Skin epidermis (tissue), 12 donors: ENCODE measurements at regions not wholly inside any gene's neighbourhood (a gene's known extent, or its start where the extent isn't known, plus 50 kb on each side); places are given as distances from the start of the nearest gene placed in this dataset.

ENCODE experiments used
- H3K27ac ChIP-seq, 21 experiments: fragments of 200-600 bp; sonication (generic) in 11 of 21; one replicate each; pipeline ENCODE4 v1.5.0; 2020; ENCODE audit warnings: mild to moderate bottlenecking in 3 of 21, inconsistent platforms in 2 of 21, moderate library complexity in 2 of 21
- H3K4me3 ChIP-seq, 7 experiments: fragments of 200-600 bp; sonication (generic) in 2 of 7; one replicate each; pipeline ENCODE4 v1.5.0; 2020; ENCODE audit warnings: inconsistent platforms in 2 of 7, mild to moderate bottlenecking in 2 of 7, moderate library complexity in 1 of 7

GRCh38 chr1:221315330-221315729 is 426.6 kb downstream of the DUSP10 start:
- H3K27ac ChIP-seq = peak overlapping the region in 2 of 21 experiments; percentile 4 to 39
- no peak overlapping the region for H3K4me3 ChIP-seq

DNA sequence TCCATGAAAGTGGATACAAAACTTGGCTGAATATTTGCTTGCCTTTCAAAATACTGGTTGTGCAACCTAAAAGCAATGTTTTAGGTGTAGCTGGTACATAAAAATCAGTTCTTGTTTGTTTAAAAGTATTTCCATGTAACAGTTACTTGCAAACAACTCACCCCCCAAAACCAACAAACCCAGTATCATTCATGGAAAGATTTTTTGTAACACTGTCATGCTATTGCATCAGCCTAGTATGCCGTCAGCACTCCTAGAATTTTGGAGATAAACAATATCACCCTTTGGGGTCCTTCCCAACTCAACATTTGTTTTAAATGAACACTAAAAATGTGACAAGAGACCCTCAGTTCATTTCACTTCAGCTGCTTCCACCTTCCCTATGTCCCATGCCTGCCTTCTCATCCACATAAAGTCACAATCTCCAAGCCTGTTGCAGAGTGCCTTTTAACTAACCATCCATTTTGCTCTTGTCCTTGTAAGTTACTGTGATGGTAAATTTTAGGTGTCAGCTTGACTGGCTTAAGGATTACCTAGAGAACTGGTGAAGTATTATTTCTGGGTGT is 425.3 kb downstream of the DUSP10 start:
- Histone ChIP-seq H3K27ac (no peak overlapping the region), H3K4me3 (no peak overlapping the region)

DNA sequence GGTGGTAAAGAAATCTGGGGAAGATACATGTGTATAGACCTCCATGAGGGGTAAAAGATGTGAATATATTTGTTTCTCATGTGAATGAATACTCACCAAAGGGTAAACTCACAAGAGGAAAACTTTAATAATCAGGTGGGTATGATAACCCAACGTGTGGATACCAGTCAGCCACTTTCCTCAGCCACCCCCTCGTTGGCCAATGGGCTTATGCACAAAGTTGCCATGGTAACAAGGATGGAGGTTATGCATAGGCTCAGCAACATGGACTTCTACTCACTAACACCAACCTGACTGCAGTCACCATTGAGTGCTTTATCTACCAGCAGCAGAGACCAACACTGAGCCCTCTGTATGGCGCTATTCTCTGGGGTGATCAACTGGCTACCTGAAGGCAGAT is 424.4 kb downstream of the DUSP10 start:
- H3K4me3 ChIP-seq = no peak overlapping the region
- no peak overlapping the region for H3K27ac ChIP-seq

DNA sequence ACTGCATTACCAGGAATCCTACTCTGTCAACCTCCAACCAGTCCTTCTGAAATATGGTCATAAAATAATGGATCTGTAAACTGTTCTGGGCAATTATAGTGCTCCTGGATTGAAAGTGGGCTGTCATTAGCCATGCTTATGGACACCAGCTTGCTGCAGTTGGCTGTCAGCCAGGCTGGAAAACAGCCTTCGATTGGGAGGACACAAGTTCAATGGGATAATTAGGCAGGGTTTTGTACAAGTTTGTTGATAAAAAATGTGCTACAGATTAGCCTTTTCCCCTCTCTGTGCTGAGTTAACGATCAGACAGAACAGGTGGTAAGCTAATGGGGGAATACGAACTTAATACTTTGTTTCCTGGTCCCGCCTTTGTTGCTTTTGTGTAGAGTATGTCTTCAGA is 413.9 kb downstream of the DUSP10 start:
- Histone ChIP-seq H3K4me3 (no peak overlapping the region), H3K27ac (no peak overlapping the region)

GRCh38 chr1:221328371-221328770 is 413.5 kb downstream of the DUSP10 start:
- Histone ChIP-seq H3K27ac (no peak overlapping the region), H3K4me3 (no peak overlapping the region)

GRCh38 chr1:221331273-221332183 is 410.4 kb downstream of the DUSP10 start:
- Histone ChIP-seq H3K27ac (no peak overlapping the region), H3K4me3 (no peak overlapping the region)

DNA sequence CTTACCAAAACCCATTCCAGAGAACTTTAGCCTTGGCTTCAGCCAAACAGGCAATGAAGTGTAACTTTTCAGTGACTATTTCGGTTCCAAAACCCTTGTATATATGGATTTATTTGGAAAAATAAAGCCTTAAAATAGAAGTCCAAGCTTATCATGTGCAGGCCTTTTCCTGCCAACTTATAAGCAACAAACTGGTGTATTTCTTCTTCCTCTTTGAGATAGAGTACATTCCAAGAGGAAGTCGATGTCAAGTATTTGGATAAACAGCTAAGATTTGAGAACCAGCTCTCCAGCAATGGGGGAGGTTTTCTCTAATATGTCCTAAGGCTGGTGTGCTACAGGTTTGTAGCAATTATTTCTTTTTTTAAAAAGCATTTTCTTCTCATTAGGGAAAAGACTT is 407.8 kb downstream of the DUSP10 start:
- no peak overlapping the region for H3K4me3 ChIP-seq
- H3K27ac ChIP-seq = no peak overlapping the region

- Histone ChIP-seq H3K27ac (peak overlapping the region in 13 of 21 experiments; percentile 13 to 78 (median 46)), H3K4me3 (no peak overlapping the region)
These were observed 406.5 kb downstream of the DUSP10 start for GRCh38 chr1:221335161-221336101.

- peak overlapping the region in 11 of 21 experiments; percentile 13 to 78 (median 46) for H3K27ac ChIP-seq
These were observed 405.8 kb downstream of the DUSP10 start for GRCh38 chr1:221336126-221336525.

GRCh38 chr1:221337106-221337505 is 404.8 kb downstream of the DUSP10 start:
- Histone ChIP-seq H3K4me3 (no peak overlapping the region), H3K27ac (no peak overlapping the region)

More at GRCh38 chr1:221336126-221336525, 405.8 kb downstream of the DUSP10 start:
- H3K4me3 ChIP-seq = no peak overlapping the region

DNA sequence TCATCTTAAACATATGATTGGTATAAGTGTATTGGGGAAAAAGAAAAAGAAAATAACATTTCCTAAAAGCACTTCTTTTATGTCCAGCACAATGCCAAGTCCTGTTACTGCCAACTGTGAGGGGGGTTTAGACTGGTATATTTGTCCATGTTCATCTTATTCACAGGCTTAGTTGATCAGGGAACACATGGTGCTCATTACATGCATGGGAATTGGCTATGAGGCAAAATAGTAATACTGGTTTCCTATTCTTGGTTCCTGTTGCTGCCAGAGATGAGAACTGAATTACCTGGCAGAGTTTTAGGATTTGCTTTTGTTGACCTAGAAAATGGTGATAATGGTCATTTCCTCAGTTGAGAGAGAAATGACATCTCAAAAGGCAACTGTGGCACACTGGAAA is 398.8 kb downstream of the DUSP10 start:
- Histone ChIP-seq H3K27ac (no peak overlapping the region), H3K4me3 (no peak overlapping the region)

DNA sequence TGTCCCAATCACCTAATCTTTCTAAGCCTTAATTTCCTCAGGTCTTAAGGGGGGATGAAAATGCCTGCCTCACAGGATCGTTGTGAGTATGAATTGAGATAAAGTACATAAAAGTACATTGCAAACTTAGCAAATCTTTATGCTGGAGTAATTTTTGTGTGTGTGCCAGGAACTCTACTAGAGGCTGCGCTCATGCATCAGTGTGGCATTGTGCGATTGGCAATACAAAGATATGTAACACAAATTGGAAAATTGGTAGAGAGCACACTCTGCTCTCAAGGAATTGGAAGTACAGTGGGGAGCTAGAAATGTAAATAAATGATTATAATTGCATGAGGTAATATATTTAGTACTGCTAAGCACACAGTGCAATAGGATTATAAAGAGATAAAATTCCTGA is 398.3 kb downstream of the DUSP10 start:
- H3K4me3 ChIP-seq = no peak overlapping the region
- no peak overlapping the region for H3K27ac ChIP-seq

DNA sequence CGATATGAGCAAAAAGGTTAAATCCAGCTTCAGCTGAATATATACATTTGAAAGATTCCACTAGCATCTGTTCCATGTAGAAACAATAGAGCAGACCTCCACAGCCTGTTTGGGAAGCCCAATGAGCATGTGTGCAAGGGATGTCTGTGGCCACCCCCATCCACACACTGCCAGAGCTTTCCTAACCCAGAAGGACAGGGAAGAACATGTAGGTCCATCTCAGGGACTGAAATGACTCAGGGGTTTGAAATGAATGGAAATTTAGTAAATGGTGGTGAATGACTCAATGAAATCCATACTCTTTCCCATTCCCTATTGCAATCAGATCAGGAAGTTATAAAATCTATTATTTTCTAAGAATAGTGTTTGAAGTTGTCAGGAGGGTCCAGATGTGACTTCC is 397.2 kb downstream of the DUSP10 start:
- Histone ChIP-seq H3K4me3 (no peak overlapping the region), H3K27ac (peak overlapping the region in 1 of 21 experiments; percentile 24)

- Histone ChIP-seq H3K4me3 (no peak overlapping the region), H3K27ac (no peak overlapping the region)
These were observed 394.2 kb downstream of the DUSP10 start for GRCh38 chr1:221347706-221348105.

DNA sequence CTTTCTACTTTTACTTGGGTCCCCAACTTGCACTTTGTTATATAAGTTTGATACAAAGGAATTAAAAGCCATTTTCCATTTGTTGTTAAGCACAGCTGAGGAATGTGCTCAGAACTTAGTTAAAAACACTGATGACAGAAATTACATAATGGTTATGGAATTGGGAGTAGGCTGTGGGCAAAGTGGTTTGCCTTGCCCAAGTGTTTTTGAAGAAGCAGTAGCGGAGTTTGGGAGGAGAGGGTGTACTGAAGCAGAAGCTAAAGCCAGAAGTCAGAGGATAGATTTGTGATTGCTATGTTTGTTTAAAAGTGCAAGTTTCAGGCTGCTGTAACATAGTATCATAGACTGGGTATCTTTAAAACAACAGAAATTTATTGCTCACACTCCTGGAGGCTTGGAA is 391.8 kb downstream of the DUSP10 start:
- H3K27ac ChIP-seq = no peak overlapping the region
- no peak overlapping the region for H3K4me3 ChIP-seq

- no peak overlapping the region for H3K27ac ChIP-seq
These were observed 385.2 kb downstream of the DUSP10 start for GRCh38 chr1:221356693-221357092.

DNA sequence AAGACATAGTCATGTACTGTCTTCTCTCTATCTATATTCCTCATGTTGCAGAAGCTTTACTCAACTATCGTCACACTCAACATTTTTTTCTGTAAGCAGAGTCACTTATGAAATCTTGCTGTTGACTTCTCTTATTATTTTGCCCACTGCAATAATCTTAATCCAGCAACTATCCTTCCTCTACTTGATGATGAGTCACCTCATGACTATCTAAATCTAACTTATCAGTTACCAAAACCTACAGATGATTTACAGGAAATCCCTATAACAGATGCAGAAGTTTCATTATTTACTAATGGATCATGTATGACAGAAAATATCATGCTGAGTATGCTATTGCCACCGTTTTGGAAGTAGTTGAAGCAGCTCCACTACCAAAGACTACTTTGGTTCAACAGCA is 378.9 kb downstream of the DUSP10 start:
- H3K4me3 ChIP-seq = no peak overlapping the region

More at GRCh38 chr1:221356693-221357092, 385.2 kb downstream of the DUSP10 start:
- no peak overlapping the region for H3K4me3 ChIP-seq

DNA sequence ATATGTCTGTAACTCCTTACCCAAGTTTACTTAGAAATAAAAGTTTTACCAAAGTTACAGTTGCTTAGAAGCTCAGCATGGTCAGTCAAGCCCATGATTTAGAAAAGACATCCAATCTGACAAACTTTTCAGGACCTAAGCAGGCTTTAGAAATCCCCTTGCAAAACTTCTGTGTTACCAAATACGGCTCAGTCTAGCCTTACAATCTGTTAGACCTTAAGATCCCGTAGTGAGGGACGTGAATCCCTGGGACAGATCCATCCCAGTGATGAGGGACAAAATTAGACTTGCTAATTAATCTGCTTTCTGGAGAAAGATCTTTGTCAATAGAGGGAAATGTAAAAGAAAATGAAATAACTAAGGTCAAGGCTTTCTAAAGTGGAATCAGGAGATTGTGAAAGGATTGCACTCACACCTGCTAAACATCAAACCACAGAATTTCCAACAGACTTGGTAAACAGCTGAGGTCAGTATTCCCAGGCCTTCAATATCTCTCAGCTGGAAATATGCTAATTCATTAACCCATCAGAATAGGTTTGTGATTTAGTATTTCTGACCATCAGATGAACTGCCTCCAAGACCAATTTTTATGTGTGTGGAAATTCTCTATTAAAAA is 375.3 kb downstream of the DUSP10 start:
- no peak overlapping the region for H3K27ac ChIP-seq
- H3K4me3 ChIP-seq = no peak overlapping the region

More for the DNA sequence above, 378.9 kb downstream of the DUSP10 start:
- H3K27ac ChIP-seq = no peak overlapping the region

DNA sequence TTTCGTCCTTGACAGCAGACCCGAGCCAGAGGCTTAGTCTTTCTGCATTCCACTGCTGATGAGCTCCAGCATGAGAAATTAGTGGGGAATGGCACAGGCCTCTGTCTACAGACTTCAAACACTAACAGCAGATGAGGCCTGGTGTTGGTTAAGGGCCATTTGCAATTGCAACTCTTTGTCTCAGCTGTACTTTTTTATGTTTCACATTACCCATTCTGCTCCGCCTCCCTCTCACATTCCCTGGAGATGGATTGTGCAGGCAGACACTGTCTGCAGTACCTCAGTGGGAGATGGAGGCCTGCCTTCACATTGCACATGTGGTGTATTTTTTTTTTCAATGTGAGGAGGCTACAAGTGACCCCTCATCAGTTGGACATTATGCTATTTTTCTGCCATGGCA is 370.2 kb downstream of the DUSP10 start:
- no peak overlapping the region for H3K4me3 ChIP-seq
- peak overlapping the region in 1 of 21 experiments; percentile 51 for H3K27ac ChIP-seq

DNA sequence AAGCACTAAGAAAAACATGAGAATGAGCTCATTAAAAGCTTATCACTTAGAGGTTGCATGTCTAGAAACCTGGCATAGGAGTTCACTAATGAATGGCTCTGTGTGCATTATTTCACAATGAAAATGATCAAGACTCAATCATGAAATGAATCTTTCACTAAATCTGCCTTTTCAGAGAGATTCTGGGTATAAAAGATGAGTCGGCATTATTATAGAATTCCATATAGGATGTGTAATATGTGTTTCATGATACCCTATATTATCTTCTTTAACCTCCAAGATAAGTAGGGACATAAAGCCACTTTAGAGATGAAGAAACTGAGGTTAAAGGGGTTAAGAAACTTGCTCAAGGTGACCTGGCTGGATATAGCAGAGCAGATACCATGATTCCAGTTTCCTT is 368.1 kb downstream of the DUSP10 start:
- H3K4me3 ChIP-seq = no peak overlapping the region
- H3K27ac ChIP-seq = no peak overlapping the region
